HepG2 (cell line): ENCODE measurements at regions not wholly inside any gene's neighbourhood (a gene's known extent, or its start where the extent isn't known, plus 50 kb on each side); places are given as distances from the start of the nearest gene placed in this dataset.

ENCODE experiments used
- ATAC-seq: fragments of 200-7000 bp; cut with Tn5 transposase; 3 replicates; pipeline ENCODE4 v1.9.1; 2020; ENCODE audit warnings: mild to moderate bottlenecking, moderate library complexity
- BruUV-seq: library from RNA; stranded (reverse); fragments of 400-500 nt; replicated peaks from 2 replicates; lab custom pipeline; 2021; lab: Mats Ljungman, UMichigan
- CTCF ChIA-PET: fragments of 300-600 bp; formaldehyde crosslinking; extraction: SDS; loops from one replicate; lab custom pipeline; 2021; ENCODE audit warnings: low total read pairs, inconsistent platforms, low intra/inter-chr PET ratio; lab: Yijun Ruan, JAX
- POLR2A ChIA-PET: fragments of 350-600 bp; sonication (Branson Sonifier 250); formaldehyde crosslinking; loops from one replicate; lab custom pipeline; 2020; ENCODE audit warnings: antibody characterized with exemption, inconsistent platforms; lab: Yijun Ruan, JAX
- DNase-seq: peaks from one replicate; pipeline ENCODE4 v3.0.0-alpha.2; 2015; ENCODE audit warnings: low spot score
- FAIRE-seq: peaks from 3 replicates; lab custom pipeline; 2011; peaks lifted over from hg19 to GRCh38; lab: Jason Lieb, UNC
- H2AFZ ChIP-seq: one replicate; pipeline ENCODE4 v1.6.1; 2011; ENCODE audit warnings: low read length, inconsistent platforms
- H3K27ac ChIP-seq: fragments of 300-600 bp; 3 replicates; pipeline ENCODE4 v1.8.0; 2011; ENCODE audit warnings: mixed run types, mild to moderate bottlenecking, mixed read lengths, low read length, inconsistent platforms; ENCODE audit not compliant: insufficient read depth; ENCODE audit errors: extremely low read length
- H3K27me3 ChIP-seq, 2 experiments: fragments of 200-600 bp in 1 of 2; 2 replicates in 1 of 2; 3 replicates in 1 of 2; pipeline versions ENCODE4 v1.6.0 to v1.8.0; 2011; ENCODE audit warnings: low read length in 2 of 2, mild to moderate bottlenecking in 2 of 2, moderate library complexity in 2 of 2, inconsistent platforms in 1 of 2; ENCODE audit not compliant: insufficient read depth in 2 of 2, control insufficient read depth in 1 of 2
- H3K36me3 ChIP-seq, 2 experiments: fragments of 200-600 bp in 1 of 2; replicated peaks in 1 of 2; 2 replicates in 1 of 2; 3 replicates in 1 of 2; pipeline versions ENCODE4 v1.5.1 to v1.8.0; 2011; ENCODE audit warnings: low read length in 2 of 2, inconsistent platforms in 1 of 2; ENCODE audit not compliant: insufficient read depth in 2 of 2, control insufficient read depth in 1 of 2
- H3K4me1 ChIP-seq: 2 replicates; pipeline ENCODE4 v1.5.1; 2012; ENCODE audit warnings: low read length, inconsistent platforms; ENCODE audit not compliant: insufficient read depth
- H3K4me2 ChIP-seq: 2 replicates; pipeline ENCODE4 v1.6.0; 2011; ENCODE audit warnings: low read depth, low read length, inconsistent platforms
- H3K4me3 ChIP-seq, 3 experiments: fragments of 200-600 bp in 1 of 3; sonication (generic), shearing (Covaris generic) in 1 of 3; replicated peaks in 1 of 3; 2 replicates each; pipeline ENCODE4 v1.5.1; 2011 to 2016; ENCODE audit warnings: low read length in 3 of 3, inconsistent platforms in 2 of 3, low read depth in 2 of 3, mild to moderate bottlenecking in 2 of 3, control low read depth in 1 of 3, mixed read lengths in 1 of 3; ENCODE audit not compliant: insufficient read depth in 1 of 3
- H3K79me2 ChIP-seq: one replicate; pipeline ENCODE4 v1.6.1; 2011; ENCODE audit warnings: low read length, inconsistent platforms; ENCODE audit not compliant: insufficient read depth
- H3K9ac ChIP-seq: 2 replicates; pipeline ENCODE4 v1.6.0; 2011; ENCODE audit warnings: mild to moderate bottlenecking, low read depth, low read length, inconsistent platforms; ENCODE audit not compliant: insufficient read depth
- H3K9me3 ChIP-seq: 2 replicates; pipeline ENCODE4 v1.5.1; 2012; ENCODE audit warnings: mild to moderate bottlenecking, low read length
- H4K20me1 ChIP-seq: 2 replicates; pipeline ENCODE4 v1.6.0; 2011; ENCODE audit warnings: inconsistent platforms, mild to moderate bottlenecking, low read length, moderate library complexity; ENCODE audit not compliant: insufficient read depth
- GPN1 ChIP-seq: sonication (generic); formaldehyde crosslinking; IDR thresholded peaks from 2 replicates; pipeline ENCODE4 v1.5.1; 2020; ENCODE audit warnings: missing genetic modification reagents, borderline replicate concordance
- MED13 ChIP-seq: sonication (generic); formaldehyde crosslinking; IDR thresholded peaks from 2 replicates; pipeline ENCODE4 v1.5.0; 2020; ENCODE audit warnings: missing genetic modification reagents
- NFIC ChIP-seq: IDR thresholded peaks from 2 replicates; pipeline ENCODE4 v1.6.1; 2012; ENCODE audit warnings: mild to moderate bottlenecking, low read length, inconsistent platforms
- ZMYM3 ChIP-seq: sonication (generic); formaldehyde crosslinking; IDR thresholded peaks from 2 replicates; pipeline ENCODE4 v1.5.1; 2020; ENCODE audit warnings: mild to moderate bottlenecking, missing genetic modification reagents
- WGBS: methylation state at CpG from one replicate; pipeline ENCODE4 v1.1.6; 2017; ENCODE audit warnings: low lambda C conversion rate; 5-methylcytosine and 5-hydroxymethylcytosine counted together
- in situ Hi-C: cut with HindIII; loops from 2 replicates; pipeline ENCODE4 v1.10.0; 2017; ENCODE audit warnings: low pct_unique_long_range_greater_than_20kb; ENCODE audit not compliant: extremely low pct_ligation_motif_present
- intact Hi-C: fragments of 100-400 bp; cut with micrococcal nuclease; formaldehyde crosslinking; loops from one replicate; pipeline ENCODE4 v1.10.0; 2022; ENCODE audit not compliant: unreplicated experiment

DNA sequence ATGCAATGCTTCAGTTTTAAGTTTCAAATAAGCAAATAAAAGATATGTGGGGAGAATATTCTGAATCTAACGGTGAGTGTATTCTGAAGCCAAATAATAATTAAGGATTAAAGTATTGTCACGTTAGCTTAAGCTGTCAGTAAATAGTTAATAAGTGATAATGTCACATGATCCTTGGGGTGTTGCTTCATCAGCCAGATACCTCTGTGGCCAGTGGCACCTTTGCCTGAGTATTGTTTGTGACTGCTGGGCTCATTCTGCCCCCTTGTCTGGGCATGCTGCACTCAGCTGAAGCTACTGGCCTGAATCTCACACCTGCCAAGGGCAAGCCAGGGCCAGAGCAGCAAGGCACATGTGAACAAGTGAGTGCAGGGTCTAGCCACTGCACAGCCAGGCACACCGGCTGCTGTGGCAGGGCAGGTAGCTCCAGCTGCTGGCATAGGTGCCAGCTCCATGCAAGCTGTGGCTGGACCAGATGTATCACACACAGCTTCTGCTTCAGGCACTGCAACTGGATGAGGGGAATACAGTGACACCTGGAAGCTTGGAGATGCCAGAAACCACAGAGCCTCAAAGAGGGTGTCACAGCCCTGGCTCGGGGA is 739.7 kb downstream of the SLC6A15 start:
- no peak for FAIRE-seq
- Histone ChIP-seq H3K4me2 (no peak overlapping the region), H3K4me1 (no peaks in the 10 kb centered on the region), H3K9ac (no peak overlapping the region), H2AFZ (no peak overlapping the region), H3K4me3 (no peak overlapping the region), H3K36me3 (no peaks in the 10 kb centered on the region), H3K27me3 (no peaks in the 10 kb centered on the region), H4K20me1 (no peaks in the 10 kb centered on the region), H3K79me2 (no peaks in the 10 kb centered on the region), H3K9me3 (no peaks in the 10 kb centered on the region), H3K27ac (no peak overlapping the region)
- ChIA-PET CTCF (no interaction called here), POLR2A (no interaction called here)
- DNase-seq: no peak
- intact Hi-C loops: no loop called here
- BruUV-seq: no TSS peak
- ATAC-seq: no peak
- 22% methylated on average over 3 of the region's 4 CpGs for WGBS
- no peak for TF ChIP-seq NFIC
- no peak for TF ChIP-seq ZMYM3 (CRISPR knock-in tag)
- in situ Hi-C loops: no loop called here

DNA sequence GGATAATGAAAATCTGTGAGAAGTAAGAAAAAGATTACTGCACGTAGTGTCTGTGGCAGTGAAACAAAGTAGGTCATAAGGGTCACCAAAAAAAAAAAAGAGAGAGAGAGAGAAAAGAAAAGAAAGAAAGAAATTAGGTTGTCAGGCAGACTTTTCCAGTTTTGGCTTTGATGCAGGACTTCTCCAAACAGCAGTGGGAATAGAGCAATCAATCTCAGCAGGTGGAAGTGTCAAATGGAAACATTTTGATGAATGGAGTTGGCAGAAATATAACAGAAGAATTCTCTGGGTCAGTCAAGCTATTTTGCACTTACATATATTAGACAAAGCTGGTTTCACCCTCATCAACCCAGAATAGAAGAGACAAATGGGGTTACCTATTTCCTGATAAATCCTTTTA is 745.8 kb downstream of the SLC6A15 start:
- Histone ChIP-seq H3K36me3 (no peaks in the 10 kb centered on the region), H3K4me1 (no peaks in the 10 kb centered on the region), H3K4me3 (no peak overlapping the region), H3K27me3 (no peaks in the 10 kb centered on the region), H3K9me3 (no peaks in the 10 kb centered on the region), H2AFZ (no peak overlapping the region), H3K27ac (no peak overlapping the region), H4K20me1 (no peaks in the 10 kb centered on the region), H3K9ac (no peak overlapping the region), H3K4me2 (no peak overlapping the region), H3K79me2 (no peaks in the 10 kb centered on the region)
- in situ Hi-C loops: no loop called here
- FAIRE-seq: no peak
- WGBS: 0% methylated on average over 1 of the region's 1 CpG
- ATAC-seq: no peak
- ChIA-PET CTCF (no interaction called here), POLR2A (no interaction called here)
- intact Hi-C loops: no loop called here
- DNase-seq: no peak
- no peak for TF ChIP-seq GPN1 (CRISPR knock-in tag)
- TF ChIP-seq MED13 (CRISPR knock-in tag): no peak
- no TSS peak for BruUV-seq
